Right atrium auricular region (tissue), 2 donors: ENCODE measurements at regions not wholly inside any gene's neighbourhood (a gene's known extent, or its start where the extent isn't known, plus 50 kb on each side); places are given as distances from the start of the nearest gene placed in this dataset.

Source experiments
- DNase-seq: peaks from one replicate; pipeline ENCODE4 v3.0.0-alpha.2; 2019; ENCODE audit warnings: low spot score
- H3K27ac ChIP-seq, 2 donors: fragments of 200-600 bp; sonication (generic); 1 replicate in 1 of 2; 2 replicates in 1 of 2; pipeline ENCODE4 v1.5.1; 2016 to 2019
- H3K27me3 ChIP-seq, 2 donors: fragments of 200-600 bp; sonication (generic); one replicate each; pipeline versions ENCODE4 v1.5.1 to v1.6.0; 2017 to 2019
- H3K36me3 ChIP-seq: fragments of 200-600 bp; sonication (generic); one replicate; pipeline ENCODE4 v1.5.1; 2016
- H3K4me1 ChIP-seq, 2 donors: fragments of 200-600 bp; sonication (generic); one replicate each; pipeline versions ENCODE4 v1.5.1 to v1.6.0; 2017 to 2019
- H3K4me3 ChIP-seq, 2 donors: fragments of 200-600 bp; sonication (generic); 1 replicate in 1 of 2; 2 replicates in 1 of 2; pipeline ENCODE4 v1.5.1; 2017 to 2019; ENCODE audit warnings: mild to moderate bottlenecking in 1 of 2, moderate library complexity in 1 of 2
- H3K9me3 ChIP-seq, 2 donors: fragments of 200-600 bp; sonication (generic); one replicate each; pipeline ENCODE4 v1.5.1; 2019
- TF ChIP-seq, protein P1 (sequence below), 2 donors: fragments of 200-600 bp; sonication (generic); IDR thresholded peaks; one replicate each; pipeline ENCODE4 v1.5.1; 2019; ENCODE audit warnings: antibody characterized with exemption in 2 of 2

DNA sequence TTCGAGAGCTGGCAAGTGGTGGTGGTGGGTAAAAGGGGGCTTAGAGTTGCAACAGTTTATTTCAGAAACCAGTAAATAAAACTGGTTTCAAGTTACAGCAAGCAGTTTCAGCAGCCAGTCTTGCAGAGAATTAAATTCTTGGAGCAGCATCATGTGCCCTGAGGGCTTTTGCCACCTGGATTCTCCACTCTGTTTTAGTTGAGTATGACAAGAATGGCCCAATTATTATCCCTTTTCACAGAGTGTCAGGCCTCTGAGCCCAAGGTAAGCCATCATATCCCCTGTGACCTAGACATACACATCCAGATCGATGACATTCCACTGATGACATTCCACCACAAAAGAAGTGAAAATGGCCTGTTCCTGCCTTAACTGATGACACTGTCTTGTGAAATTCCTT, 72.8 kb upstream of the FANCL start:
- Histone ChIP-seq H3K27me3 (no peaks in the 10 kb centered on the region), H3K36me3 (no peaks in the 10 kb centered on the region), H3K27ac (no peak overlapping the region), H3K4me3 (no peak overlapping the region), H3K4me1 (no peaks in the 10 kb centered on the region), H3K9me3 (no peaks in the 10 kb centered on the region)
- TF ChIP-seq, protein P1, sequence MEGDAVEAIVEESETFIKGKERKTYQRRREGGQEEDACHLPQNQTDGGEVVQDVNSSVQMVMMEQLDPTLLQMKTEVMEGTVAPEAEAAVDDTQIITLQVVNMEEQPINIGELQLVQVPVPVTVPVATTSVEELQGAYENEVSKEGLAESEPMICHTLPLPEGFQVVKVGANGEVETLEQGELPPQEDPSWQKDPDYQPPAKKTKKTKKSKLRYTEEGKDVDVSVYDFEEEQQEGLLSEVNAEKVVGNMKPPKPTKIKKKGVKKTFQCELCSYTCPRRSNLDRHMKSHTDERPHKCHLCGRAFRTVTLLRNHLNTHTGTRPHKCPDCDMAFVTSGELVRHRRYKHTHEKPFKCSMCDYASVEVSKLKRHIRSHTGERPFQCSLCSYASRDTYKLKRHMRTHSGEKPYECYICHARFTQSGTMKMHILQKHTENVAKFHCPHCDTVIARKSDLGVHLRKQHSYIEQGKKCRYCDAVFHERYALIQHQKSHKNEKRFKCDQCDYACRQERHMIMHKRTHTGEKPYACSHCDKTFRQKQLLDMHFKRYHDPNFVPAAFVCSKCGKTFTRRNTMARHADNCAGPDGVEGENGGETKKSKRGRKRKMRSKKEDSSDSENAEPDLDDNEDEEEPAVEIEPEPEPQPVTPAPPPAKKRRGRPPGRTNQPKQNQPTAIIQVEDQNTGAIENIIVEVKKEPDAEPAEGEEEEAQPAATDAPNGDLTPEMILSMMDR (IDR thresholded peaks at IDR 0.05): no peak
- DNase-seq: no peak

DNA sequence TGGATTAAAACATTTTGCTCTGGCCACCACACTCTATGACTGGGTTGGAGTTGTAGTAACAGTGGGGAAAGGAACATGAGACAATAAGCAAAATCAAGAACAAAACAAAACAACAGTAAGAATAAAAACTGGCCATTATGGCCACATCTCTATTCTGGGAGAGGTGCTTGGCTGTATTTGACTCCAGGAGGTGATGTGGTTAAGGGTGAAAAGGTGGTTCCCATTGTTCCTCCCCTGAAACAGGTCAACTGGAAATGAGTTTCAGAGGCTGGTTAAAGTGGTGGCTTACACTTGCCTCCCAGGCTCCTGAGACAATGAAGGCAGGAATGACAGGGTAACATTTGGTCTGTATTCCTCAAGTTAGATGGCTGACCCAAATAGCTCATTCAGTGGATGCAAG, 67.3 kb upstream of the FANCL start:
- TF ChIP-seq, protein P1 (IDR thresholded peaks at IDR 0.05): no peak
- H3K4me3 ChIP-seq: no peak overlapping the region
- H3K4me1 ChIP-seq: no peaks in the 10 kb centered on the region
- no peaks in the 10 kb centered on the region for H3K27me3 ChIP-seq
- no peaks in the 10 kb centered on the region for H3K9me3 ChIP-seq
- DNase-seq: no peak
- H3K36me3 ChIP-seq: no peaks in the 10 kb centered on the region
- no peak overlapping the region for H3K27ac ChIP-seq

DNA sequence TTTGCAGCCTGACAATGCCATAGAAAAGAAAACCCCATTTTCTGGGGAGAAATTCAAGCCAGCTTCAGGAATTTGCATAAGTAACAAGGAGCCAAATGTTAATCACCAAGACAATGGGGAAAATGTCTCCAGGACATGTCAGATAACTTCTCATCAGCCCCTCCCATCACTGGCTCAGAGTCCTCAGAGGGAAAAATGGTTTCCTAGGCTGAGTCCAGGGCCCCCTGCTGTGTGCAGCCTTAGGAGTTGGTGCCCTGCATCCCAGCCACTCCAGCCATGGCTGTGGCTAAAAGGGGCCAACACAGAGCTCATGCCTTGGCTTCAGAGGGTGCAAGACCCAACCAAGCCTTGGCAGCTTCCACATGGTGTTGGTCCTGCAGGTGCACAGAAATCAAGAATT, 63.7 kb upstream of the FANCL start:
- H3K27me3 ChIP-seq: no peaks in the 10 kb centered on the region
- TF ChIP-seq, protein P1 (IDR thresholded peaks at IDR 0.05): no peak
- H3K4me3 ChIP-seq: no peak overlapping the region
- H3K9me3 ChIP-seq: no peaks in the 10 kb centered on the region
- H3K4me1 ChIP-seq: no peaks in the 10 kb centered on the region
- H3K27ac ChIP-seq: no peak overlapping the region
- no peak for DNase-seq
- no peaks in the 10 kb centered on the region for H3K36me3 ChIP-seq

DNA sequence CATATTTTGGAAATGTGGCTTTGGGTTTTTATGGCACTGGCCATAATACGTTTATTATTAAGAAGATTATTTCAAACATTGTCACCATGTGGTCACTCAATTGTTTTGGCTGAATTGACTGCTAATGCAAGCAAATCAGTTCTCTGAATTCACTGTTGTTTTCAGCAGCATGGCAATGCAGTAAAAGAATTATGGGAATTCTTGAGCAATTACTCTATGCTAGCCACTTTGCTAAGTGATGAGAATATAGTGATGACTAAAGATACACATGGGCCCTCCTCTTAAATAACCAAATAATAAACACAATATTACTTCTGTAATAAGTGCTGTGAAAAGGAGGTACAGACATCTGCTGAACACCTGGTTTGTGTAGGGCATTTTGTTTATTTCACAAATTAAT, 58.0 kb upstream of the FANCL start:
- TF ChIP-seq, protein P1 (IDR thresholded peaks at IDR 0.05): no peak
- Histone ChIP-seq H3K4me1 (no peaks in the 10 kb centered on the region), H3K27ac (no peak overlapping the region), H3K36me3 (no peaks in the 10 kb centered on the region), H3K9me3 (no peaks in the 10 kb centered on the region), H3K27me3 (no peaks in the 10 kb centered on the region), H3K4me3 (no peak overlapping the region)
- no peak for DNase-seq

DNA sequence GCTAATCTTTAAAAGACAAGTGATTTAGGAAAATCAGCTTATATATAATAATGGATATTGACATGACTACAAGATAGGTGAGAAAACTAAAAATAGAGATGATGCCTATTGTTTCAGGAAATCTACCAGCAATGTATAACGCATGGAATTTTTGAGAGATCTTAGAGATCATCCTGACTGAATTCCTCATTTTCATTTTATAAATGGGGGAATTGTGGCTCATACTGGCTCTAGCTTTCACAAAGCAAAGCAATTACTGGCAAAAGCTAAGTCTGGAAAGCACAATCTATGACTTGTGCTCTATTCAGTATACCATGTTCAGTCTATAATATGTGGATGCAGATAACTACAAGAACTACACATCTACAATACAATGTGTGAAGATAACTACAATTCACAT, 51.9 kb upstream of the FANCL start:
- Histone ChIP-seq H3K4me3 (no peak overlapping the region), H3K27ac (no peak overlapping the region), H3K36me3 (no peaks in the 10 kb centered on the region), H3K4me1 (no peaks in the 10 kb centered on the region), H3K27me3 (no peaks in the 10 kb centered on the region), H3K9me3 (no peaks in the 10 kb centered on the region)
- no peak for DNase-seq
- TF ChIP-seq, protein P1 (IDR thresholded peaks at IDR 0.05): no peak

DNA sequence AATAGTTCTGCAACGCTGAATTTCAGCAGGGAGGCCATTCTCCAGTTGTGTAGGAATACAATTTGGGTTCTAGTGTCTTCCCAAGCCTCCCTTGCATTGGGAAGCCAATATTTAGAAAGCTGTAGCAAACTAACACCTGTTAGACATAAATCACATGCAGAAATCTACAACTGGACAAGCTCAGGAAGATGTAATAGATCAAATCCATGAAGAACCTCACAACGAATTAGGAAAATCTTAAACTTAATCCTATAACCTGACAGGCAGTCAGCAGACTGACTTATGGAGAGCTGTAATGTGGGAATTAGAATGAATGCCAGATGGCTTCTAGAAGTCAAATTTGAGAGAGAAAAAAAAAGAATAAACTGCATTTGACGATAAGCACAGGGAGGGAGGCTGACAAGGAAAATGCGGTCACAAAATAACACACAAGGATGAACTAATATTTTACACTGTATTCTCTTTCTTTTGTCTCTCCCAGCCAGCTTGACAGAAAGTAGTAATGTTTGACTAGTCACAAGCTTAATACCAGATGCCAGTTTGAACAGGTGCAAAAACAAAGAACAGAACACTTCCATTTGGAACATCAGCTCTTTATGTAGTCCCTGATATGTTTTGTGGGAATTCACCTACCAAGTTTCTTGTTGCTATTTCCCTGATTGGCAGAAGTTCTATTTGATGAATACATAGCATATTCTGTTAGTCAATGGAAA, 50.8 kb upstream of the FANCL start:
- H3K9me3 ChIP-seq: no peaks in the 10 kb centered on the region
- DNase-seq: no peak
- H3K4me1 ChIP-seq: no peaks in the 10 kb centered on the region
- H3K27me3 ChIP-seq: no peaks in the 10 kb centered on the region
- no peak overlapping the region for H3K27ac ChIP-seq
- TF ChIP-seq, protein P1 (IDR thresholded peaks at IDR 0.05): no peak
- H3K4me3 ChIP-seq: no peak overlapping the region
- no peaks in the 10 kb centered on the region for H3K36me3 ChIP-seq
